IPS-18a (cell line): ENCODE measurements at regions not wholly inside any gene's neighbourhood (a gene's known extent, or its start where the extent isn't known, plus 50 kb on each side); places are given as distances from the start of the nearest gene placed in this dataset.

Experiments used
- H3K27ac ChIP-seq: one replicate; pipeline ENCODE4 v1.5.1; 2013; ENCODE audit warnings: low read length
- H3K27me3 ChIP-seq: one replicate; pipeline ENCODE4 v1.6.1; 2013; ENCODE audit warnings: mild to moderate bottlenecking, low read length; ENCODE audit not compliant: control insufficient read depth, insufficient read depth
- H3K36me3 ChIP-seq: one replicate; pipeline ENCODE4 v1.6.1; 2013; ENCODE audit warnings: low read depth, low read length; ENCODE audit not compliant: control insufficient read depth
- H3K4me1 ChIP-seq: one replicate; pipeline ENCODE4 v1.6.1; 2013; ENCODE audit warnings: low read depth, low read length; ENCODE audit not compliant: control insufficient read depth
- H3K4me3 ChIP-seq: one replicate; pipeline ENCODE4 v1.5.1; 2013; ENCODE audit warnings: low read length
- H3K9ac ChIP-seq: one replicate; pipeline ENCODE4 v1.6.1; 2013; ENCODE audit warnings: mild to moderate bottlenecking, low read length, moderate library complexity
- H3K9me3 ChIP-seq: one replicate; pipeline ENCODE4 v1.6.1; 2013; ENCODE audit warnings: low read depth, low read length; ENCODE audit not compliant: control insufficient read depth

GRCh38 chr2:21353879-21354679, 230.3 kb downstream of the TDRD15 start:
- Histone ChIP-seq H3K9me3 (peaks cover 6% of the 10 kb centered on the region), H3K4me1 (no peaks in the 10 kb centered on the region), H3K4me3 (no peak overlapping the region), H3K27ac (no peak overlapping the region), H3K9ac (no peak overlapping the region), H3K36me3 (no peaks in the 10 kb centered on the region), H3K27me3 (no peaks in the 10 kb centered on the region)

DNA sequence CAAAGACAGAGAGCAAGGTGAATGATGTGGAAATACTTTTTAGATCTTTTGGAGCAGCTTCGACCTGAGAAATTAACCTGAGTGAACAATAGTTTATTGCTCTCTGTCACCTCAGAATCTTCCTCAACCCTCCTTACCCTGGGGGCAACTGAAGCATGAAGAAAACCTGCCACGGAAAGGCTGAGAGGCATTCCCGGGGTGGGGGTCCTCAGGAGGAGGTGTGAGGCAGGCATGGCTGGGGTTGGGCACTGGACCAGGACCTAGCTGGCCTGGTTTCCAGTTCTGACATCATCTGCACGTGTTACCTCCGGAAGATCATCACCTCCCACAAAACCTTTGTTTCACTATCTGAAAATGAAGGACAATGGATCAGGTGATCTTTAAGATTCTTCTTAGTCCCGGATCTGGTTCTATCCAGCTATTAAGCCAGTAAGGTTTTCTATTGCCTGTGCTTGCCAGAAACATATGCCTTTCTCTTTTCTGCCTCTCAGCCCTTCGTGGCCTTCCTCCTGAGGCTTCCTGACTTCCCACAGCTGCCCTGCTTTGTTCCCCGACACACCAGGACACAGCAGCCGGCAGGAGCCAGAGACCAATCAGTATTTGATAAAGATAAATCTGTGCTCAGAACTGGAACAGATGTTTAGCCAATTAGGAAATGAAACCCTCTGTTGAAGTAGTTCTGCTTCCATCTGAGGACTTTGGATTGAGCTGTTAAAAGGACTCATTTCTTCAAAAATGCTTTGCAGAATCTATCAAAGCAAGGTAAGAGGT, 232.5 kb downstream of the TDRD15 start:
- Histone ChIP-seq H3K4me3 (no peak overlapping the region), H3K9me3 (peaks cover 6% of the 10 kb centered on the region), H3K27ac (no peak overlapping the region), H3K27me3 (no peaks in the 10 kb centered on the region), H3K9ac (no peak overlapping the region), H3K4me1 (no peaks in the 10 kb centered on the region), H3K36me3 (no peaks in the 10 kb centered on the region)

DNA sequence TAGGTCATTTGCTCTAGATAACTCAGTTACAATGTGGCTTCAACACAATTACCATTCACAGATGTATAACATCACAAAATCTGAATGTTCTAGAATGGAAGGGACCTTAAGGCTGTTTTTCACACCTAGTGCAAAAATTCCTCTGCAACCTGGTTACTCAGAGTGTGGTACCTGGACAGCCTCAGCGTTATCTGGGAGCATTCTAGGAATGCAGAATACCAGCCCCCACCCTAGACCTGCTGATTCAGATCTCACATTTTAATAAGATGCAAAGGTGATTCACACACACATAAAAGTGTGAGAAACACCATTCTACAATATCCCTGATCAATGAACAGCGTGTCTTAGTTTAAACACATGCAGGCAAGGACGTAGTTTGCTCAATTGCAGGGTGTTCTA, 233.1 kb downstream of the TDRD15 start:
- Histone ChIP-seq H3K4me1 (no peaks in the 10 kb centered on the region), H3K9me3 (peaks cover 6% of the 10 kb centered on the region), H3K9ac (no peak overlapping the region), H3K27ac (no peak overlapping the region), H3K36me3 (no peaks in the 10 kb centered on the region), H3K4me3 (no peak overlapping the region), H3K27me3 (no peaks in the 10 kb centered on the region)

DNA sequence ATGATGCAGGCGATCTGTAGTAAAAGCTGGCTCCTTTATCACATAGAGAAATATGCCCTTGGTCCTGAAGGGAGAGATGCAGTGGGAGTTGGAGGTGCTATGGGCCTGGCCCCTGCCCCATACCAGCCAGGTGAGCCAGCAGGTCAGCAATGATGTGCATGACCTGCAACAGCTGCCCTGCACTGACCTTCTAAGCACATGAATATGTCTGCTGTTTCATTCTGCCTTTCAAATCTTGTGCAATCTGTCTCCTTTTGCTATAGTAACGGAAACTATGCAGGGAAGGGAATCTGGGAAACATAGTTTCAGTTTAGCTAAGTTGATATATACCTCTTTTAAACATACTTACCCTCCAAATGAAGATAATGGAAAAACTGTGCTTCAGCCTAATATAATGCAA, 235.2 kb downstream of the TDRD15 start:
- Histone ChIP-seq H3K9me3 (peaks cover 6% of the 10 kb centered on the region), H3K4me1 (no peaks in the 10 kb centered on the region), H3K9ac (no peak overlapping the region), H3K27ac (no peak overlapping the region), H3K4me3 (no peak overlapping the region), H3K36me3 (no peaks in the 10 kb centered on the region), H3K27me3 (no peaks in the 10 kb centered on the region)

DNA sequence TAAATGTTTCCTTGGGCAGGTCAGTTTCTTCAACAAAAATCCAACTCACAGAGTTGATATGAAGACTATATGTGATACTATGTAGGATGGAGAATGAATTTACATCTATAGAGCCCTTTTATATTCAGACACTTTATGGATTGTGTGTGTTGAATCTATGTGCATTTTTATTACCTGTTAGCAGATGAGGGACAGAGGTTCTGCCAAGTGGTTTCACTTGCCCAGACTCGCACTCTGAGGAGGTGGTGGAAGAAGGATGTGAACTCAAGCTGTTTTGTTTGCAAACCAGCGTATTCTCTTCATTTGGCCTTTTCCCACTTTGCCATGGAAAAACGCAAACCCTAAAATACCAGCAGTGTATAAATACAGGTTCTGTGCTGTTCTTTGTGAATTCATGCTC, 237.6 kb downstream of the TDRD15 start:
- H3K36me3 ChIP-seq, result no peaks in the 10 kb centered on the region
- H3K9me3 ChIP-seq, result no peaks in the 10 kb centered on the region
- no peak overlapping the region for H3K9ac ChIP-seq
- H3K27ac ChIP-seq, result no peak overlapping the region
- H3K27me3 ChIP-seq, result no peaks in the 10 kb centered on the region
- H3K4me3 ChIP-seq, result no peak overlapping the region
- H3K4me1 ChIP-seq, result no peaks in the 10 kb centered on the region

GRCh38 chr2:21361957-21362486, 238.3 kb downstream of the TDRD15 start:
- no peaks in the 10 kb centered on the region for H3K4me1 ChIP-seq
- no peak overlapping the region for H3K9ac ChIP-seq
- H3K27ac ChIP-seq, result no peak overlapping the region
- no peaks in the 10 kb centered on the region for H3K27me3 ChIP-seq
- no peaks in the 10 kb centered on the region for H3K9me3 ChIP-seq
- no peak overlapping the region for H3K4me3 ChIP-seq
- no peaks in the 10 kb centered on the region for H3K36me3 ChIP-seq

- H3K9ac ChIP-seq, result no peak overlapping the region
- no peaks in the 10 kb centered on the region for H3K4me1 ChIP-seq
- no peak overlapping the region for H3K27ac ChIP-seq
- no peaks in the 10 kb centered on the region for H3K9me3 ChIP-seq
- no peaks in the 10 kb centered on the region for H3K27me3 ChIP-seq
- H3K36me3 ChIP-seq, result no peaks in the 10 kb centered on the region
- H3K4me3 ChIP-seq, result no peak overlapping the region
These were observed 239.6 kb downstream of the TDRD15 start for GRCh38 chr2:21363364-21363763.

DNA sequence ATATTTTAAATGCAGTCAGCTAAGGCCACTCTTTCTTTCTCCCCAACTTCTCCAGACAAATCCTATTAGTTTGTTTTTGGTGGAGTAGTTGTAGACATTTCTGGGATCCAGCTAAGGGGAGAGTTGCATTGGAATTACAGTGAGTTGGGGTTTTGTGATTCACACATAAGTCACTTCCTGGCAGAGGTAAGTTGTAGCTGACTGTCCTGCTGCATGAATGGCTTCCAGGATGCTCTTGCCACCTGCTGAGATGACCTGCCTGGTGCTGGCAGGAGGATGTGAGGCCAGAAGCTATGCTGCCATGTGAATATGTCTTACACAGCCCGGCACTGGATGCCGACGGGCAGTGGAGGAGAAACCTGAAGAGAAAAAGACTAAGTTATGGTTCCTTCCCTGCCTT, 243.7 kb downstream of the TDRD15 start:
- Histone ChIP-seq H3K4me1 (no peaks in the 10 kb centered on the region), H3K4me3 (no peak overlapping the region), H3K36me3 (no peaks in the 10 kb centered on the region), H3K27ac (no peak overlapping the region), H3K9me3 (no peaks in the 10 kb centered on the region), H3K27me3 (no peaks in the 10 kb centered on the region), H3K9ac (no peak overlapping the region)

DNA sequence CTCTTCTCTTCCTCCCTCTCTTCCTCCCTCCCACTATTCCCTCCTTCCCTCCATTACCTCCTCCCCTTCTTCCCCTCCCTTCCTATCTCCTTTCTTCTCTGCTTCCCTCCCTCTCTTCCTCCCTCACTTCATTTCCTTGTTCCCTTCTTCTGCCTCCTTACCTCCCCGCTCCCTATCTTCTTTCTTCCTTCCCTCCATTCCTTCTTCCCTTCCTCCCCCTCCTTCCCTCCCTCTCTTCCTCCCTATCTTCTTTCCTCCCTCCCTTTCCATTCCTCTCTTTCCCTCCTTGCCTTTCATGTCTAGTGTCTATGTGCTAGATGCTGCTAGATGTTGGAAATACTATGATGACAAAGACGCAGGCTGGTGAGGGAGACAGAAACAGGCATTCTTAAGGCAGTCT, 246.0 kb downstream of the TDRD15 start:
- Histone ChIP-seq H3K4me3 (no peak overlapping the region), H3K9ac (no peak overlapping the region), H3K27me3 (no peaks in the 10 kb centered on the region), H3K36me3 (no peaks in the 10 kb centered on the region), H3K9me3 (no peaks in the 10 kb centered on the region), H3K27ac (no peak overlapping the region), H3K4me1 (no peaks in the 10 kb centered on the region)

GRCh38 chr2:21371499-21372003, 247.8 kb downstream of the TDRD15 start:
- H3K4me1 ChIP-seq, result no peaks in the 10 kb centered on the region
- H3K27me3 ChIP-seq, result no peaks in the 10 kb centered on the region
- no peak overlapping the region for H3K4me3 ChIP-seq
- H3K36me3 ChIP-seq, result no peaks in the 10 kb centered on the region
- no peak overlapping the region for H3K27ac ChIP-seq
- no peak overlapping the region for H3K9ac ChIP-seq
- no peaks in the 10 kb centered on the region for H3K9me3 ChIP-seq

GRCh38 chr2:21372654-21373053, 248.9 kb downstream of the TDRD15 start:
- H3K36me3 ChIP-seq, result no peaks in the 10 kb centered on the region
- no peaks in the 10 kb centered on the region for H3K4me1 ChIP-seq
- no peak overlapping the region for H3K9ac ChIP-seq
- no peak overlapping the region for H3K4me3 ChIP-seq
- no peak overlapping the region for H3K27ac ChIP-seq
- H3K27me3 ChIP-seq, result no peaks in the 10 kb centered on the region
- no peaks in the 10 kb centered on the region for H3K9me3 ChIP-seq
